GM23338 (cell line): ENCODE measurements at regions not wholly inside any gene's neighbourhood (a gene's known extent, or its start where the extent isn't known, plus 50 kb on each side); places are given as distances from the start of the nearest gene placed in this dataset.

Experiments
- ATAC-seq: fragments of 200-7000 bp; cut with Tn5 transposase; 3 replicates; pipeline ENCODE4 v1.9.1; 2020
- DNase-seq: peaks from one replicate; pipeline ENCODE4 v3.0.0-alpha.2; 2015; ENCODE audit warnings: low spot score
- H2AFZ ChIP-seq: fragments of 200-600 bp; sonication (generic); 2 replicates; pipeline ENCODE4 v1.8.0; 2016; ENCODE audit warnings: antibody characterized with exemption, mild to moderate bottlenecking, moderate library complexity
- H3F3A ChIP-seq: fragments of 200-600 bp; sonication (generic); replicated peaks from 2 replicates; pipeline ENCODE4 v1.8.0; 2017; ENCODE audit warnings: antibody characterized with exemption, mixed run types, low read depth
- H3K27ac ChIP-seq: fragments of 200-600 bp; sonication (generic); 2 replicates; pipeline ENCODE4 v1.6.1; 2016; ENCODE audit warnings: low read depth
- H3K27me3 ChIP-seq: fragments of 200-600 bp; sonication (generic); 2 replicates; pipeline ENCODE4 v1.8.0; 2016; ENCODE audit warnings: mild to moderate bottlenecking, mixed run types, moderate library complexity; ENCODE audit not compliant: insufficient read depth
- H3K36me3 ChIP-seq: fragments of 200-600 bp; sonication (generic); 2 replicates; pipeline ENCODE4 v1.8.0; 2016; ENCODE audit warnings: mild to moderate bottlenecking; ENCODE audit not compliant: insufficient read depth
- H3K4me1 ChIP-seq: fragments of 200-600 bp; sonication (generic); 2 replicates; pipeline ENCODE4 v1.8.0; 2016; ENCODE audit warnings: mild to moderate bottlenecking, moderate library complexity; ENCODE audit not compliant: insufficient read depth
- H3K4me2 ChIP-seq: fragments of 200-600 bp; sonication (generic); 2 replicates; pipeline ENCODE4 v1.7.1; 2017; ENCODE audit warnings: mixed run types
- H3K4me3 ChIP-seq: fragments of 200-600 bp; sonication (generic); 2 replicates; pipeline ENCODE4 v1.6.1; 2016; ENCODE audit warnings: mixed run types
- H3K79me2 ChIP-seq: fragments of 200-600 bp; sonication (generic); replicated peaks from 2 replicates; pipeline ENCODE4 v1.8.0; 2017; ENCODE audit warnings: mild to moderate bottlenecking; ENCODE audit not compliant: insufficient read depth
- H3K9me2 ChIP-seq: fragments of 200-600 bp; sonication (generic); 2 replicates; pipeline ENCODE4 v1.8.0; 2017; ENCODE audit not compliant: insufficient read depth
- H4K20me1 ChIP-seq: fragments of 200-600 bp; sonication (generic); replicated peaks from 2 replicates; pipeline ENCODE4 v1.8.0; 2017; ENCODE audit warnings: mild to moderate bottlenecking; ENCODE audit not compliant: insufficient read depth
- H3K27ac Mint-ChIP-seq: 2 replicates; pipeline ENCODE4 v1.8.0; 2020; ENCODE audit warnings: inconsistent platforms, mild to moderate bottlenecking, moderate library complexity, mixed read lengths
- H3K27me3 Mint-ChIP-seq: 3 replicates; pipeline ENCODE4 v1.8.0; 2022; ENCODE audit warnings: low read depth, mild to moderate bottlenecking, moderate library complexity, mixed read lengths, inconsistent platforms; ENCODE audit not compliant: insufficient read depth, poor library complexity
- H3K36me3 Mint-ChIP-seq: 3 replicates; pipeline ENCODE4 v1.8.0; 2021; ENCODE audit warnings: low read depth, mild to moderate bottlenecking, inconsistent platforms, moderate library complexity, mixed read lengths
- H3K4me1 Mint-ChIP-seq: 3 replicates; pipeline ENCODE4 v1.8.0; 2020; ENCODE audit warnings: mild to moderate bottlenecking, inconsistent platforms, mixed read lengths
- H3K4me3 Mint-ChIP-seq: 3 replicates; pipeline ENCODE4 v1.8.0; 2021; ENCODE audit warnings: moderate library complexity, mild to moderate bottlenecking, inconsistent platforms, mixed read lengths
- H3K9me3 Mint-ChIP-seq: 3 replicates; pipeline ENCODE4 v1.8.0; 2020; ENCODE audit warnings: moderate library complexity, mild to moderate bottlenecking, inconsistent platforms, mixed read lengths
- CREB1 ChIP-seq: fragments of 250-450 bp; sonication (Bioruptor Pico); IDR thresholded peaks from 2 replicates; pipeline ENCODE4 v1.5.0; 2020; ENCODE audit warnings: low read depth, mild to moderate bottlenecking, moderate library complexity
- EZH2 ChIP-seq: fragments of 200-600 bp; sonication (generic); IDR thresholded peaks from one replicate; pipeline ENCODE4 v1.8.0; 2017; ENCODE audit warnings: antibody characterized with exemption, mild to moderate bottlenecking, low read depth; ENCODE audit not compliant: unreplicated experiment
- EZH2phosphoT487 ChIP-seq: fragments of 200-600 bp; sonication (generic); IDR thresholded peaks from one replicate; pipeline ENCODE4 v1.8.1; 2018; ENCODE audit warnings: antibody characterized with exemption; ENCODE audit not compliant: unreplicated experiment
- JUNB ChIP-seq: IDR thresholded peaks from one replicate; pipeline ENCODE4 v1.6.1; 2016; ENCODE audit warnings: antibody characterized with exemption; ENCODE audit not compliant: unreplicated experiment
- NANOG ChIP-seq: IDR thresholded peaks from 2 replicates; pipeline ENCODE4 v1.6.1; 2016; ENCODE audit warnings: antibody characterized with exemption, borderline replicate concordance
- POLR2AphosphoS5 ChIP-seq: IDR thresholded peaks from 2 replicates; pipeline ENCODE4 v1.6.1; 2016; ENCODE audit warnings: antibody characterized with exemption, low read depth
- STAT1 ChIP-seq: IDR thresholded peaks from one replicate; pipeline ENCODE4 v1.6.1; 2016; ENCODE audit warnings: antibody characterized with exemption; ENCODE audit not compliant: unreplicated experiment
- ZNF114 ChIP-seq: fragments of 250-450 bp; sonication (Bioruptor Pico); IDR thresholded peaks from 2 replicates; pipeline ENCODE4 v1.5.0; 2020; ENCODE audit warnings: mild to moderate bottlenecking, moderate library complexity
- ZNF331 ChIP-seq: fragments of 250-450 bp; sonication (Bioruptor Pico); IDR thresholded peaks from 2 replicates; pipeline ENCODE4 v1.5.0; 2020; ENCODE audit warnings: low read depth, mild to moderate bottlenecking, moderate library complexity
- TF ChIP-seq, protein P1 (sequence below), 2 experiments: fragments of 200-600 bp in 1 of 2; sonication (generic) in 1 of 2; conservative IDR thresholded peaks; 2 replicates each; pipeline versions ENCODE4 v1.5.1 to v1.6.1; 2016 to 2017; ENCODE audit warnings: antibody characterized with exemption in 2 of 2, low read depth in 2 of 2, mild to moderate bottlenecking in 2 of 2, moderate library complexity in 1 of 2
- TF ChIP-seq, protein P2 (sequence below): IDR thresholded peaks from one replicate; pipeline ENCODE4 v1.6.1; 2018; ENCODE audit warnings: antibody characterized with exemption; ENCODE audit not compliant: unreplicated experiment
- TF ChIP-seq, protein P3 (sequence below): fragments of 250-450 bp; sonication (Bioruptor Pico); IDR thresholded peaks from 2 replicates; pipeline ENCODE4 v1.5.0; 2020; ENCODE audit warnings: mild to moderate bottlenecking, moderate library complexity
- TF ChIP-seq, protein P4 (sequence below): IDR thresholded peaks from 2 replicates; pipeline ENCODE4 v1.6.1; 2016; ENCODE audit warnings: antibody characterized with exemption

DNA sequence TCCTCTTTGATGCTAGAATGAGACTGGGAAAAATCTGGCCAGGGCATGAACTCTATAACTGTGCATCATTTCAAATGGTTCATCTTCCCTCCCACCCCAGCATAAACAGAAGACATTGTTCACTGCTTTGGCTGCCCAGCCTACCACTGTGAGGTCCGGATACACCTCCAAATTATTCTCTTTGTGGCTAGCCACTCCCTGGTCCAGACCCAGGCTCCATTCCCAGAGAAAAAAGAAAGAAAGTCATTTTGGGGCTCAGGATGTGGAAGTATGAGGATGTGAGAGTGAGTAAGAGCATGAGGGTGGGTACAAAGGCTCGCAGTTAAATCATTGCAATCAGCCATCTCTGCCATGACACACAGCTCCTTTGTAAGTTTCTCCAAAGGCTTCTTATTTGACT, 559.2 kb downstream of the PSAT1 start:
- H3K27me3 Mint-ChIP-seq, result peaks cover 4% of the 10 kb centered on the region
- ATAC-seq (no peak), DNase-seq (no peak)
- Histone ChIP-seq H3K36me3 (no peaks in the 10 kb centered on the region), H3K4me3 (no peak overlapping the region), H3K9me2 (peaks cover 6% of the 10 kb centered on the region; the same call in 1 of the 2 replicates), H3F3A (no peaks in the 10 kb centered on the region), H3K4me2 (no peak overlapping the region), H3K27me3 (no peaks in the 10 kb centered on the region), H2AFZ (no peak overlapping the region), H3K27ac (no peak overlapping the region), H3K4me1 (no peaks in the 10 kb centered on the region), H3K79me2 (no peaks in the 10 kb centered on the region), H4K20me1 (no peaks in the 10 kb centered on the region)
- 0 out of 3 replicates have a peak, but pooled peaks cover 2% of the 10 kb centered on the region for H3K4me1 Mint-ChIP-seq
- H3K4me3 Mint-ChIP-seq, result no peak overlapping the region
- no peaks in the 10 kb centered on the region for H3K9me3 Mint-ChIP-seq
- TF ChIP-seq JUNB (no peak), NANOG (no peak), CREB1 (CRISPR knock-in tag) (no peak), ZNF331 (CRISPR knock-in tag) (no peak), EZH2 (no peak), STAT1 (no peak), EZH2phosphoT487 (no peak), POLR2AphosphoS5 (no peak), ZNF114 (CRISPR knock-in tag) (no peak)
- TF ChIP-seq, protein P1, sequence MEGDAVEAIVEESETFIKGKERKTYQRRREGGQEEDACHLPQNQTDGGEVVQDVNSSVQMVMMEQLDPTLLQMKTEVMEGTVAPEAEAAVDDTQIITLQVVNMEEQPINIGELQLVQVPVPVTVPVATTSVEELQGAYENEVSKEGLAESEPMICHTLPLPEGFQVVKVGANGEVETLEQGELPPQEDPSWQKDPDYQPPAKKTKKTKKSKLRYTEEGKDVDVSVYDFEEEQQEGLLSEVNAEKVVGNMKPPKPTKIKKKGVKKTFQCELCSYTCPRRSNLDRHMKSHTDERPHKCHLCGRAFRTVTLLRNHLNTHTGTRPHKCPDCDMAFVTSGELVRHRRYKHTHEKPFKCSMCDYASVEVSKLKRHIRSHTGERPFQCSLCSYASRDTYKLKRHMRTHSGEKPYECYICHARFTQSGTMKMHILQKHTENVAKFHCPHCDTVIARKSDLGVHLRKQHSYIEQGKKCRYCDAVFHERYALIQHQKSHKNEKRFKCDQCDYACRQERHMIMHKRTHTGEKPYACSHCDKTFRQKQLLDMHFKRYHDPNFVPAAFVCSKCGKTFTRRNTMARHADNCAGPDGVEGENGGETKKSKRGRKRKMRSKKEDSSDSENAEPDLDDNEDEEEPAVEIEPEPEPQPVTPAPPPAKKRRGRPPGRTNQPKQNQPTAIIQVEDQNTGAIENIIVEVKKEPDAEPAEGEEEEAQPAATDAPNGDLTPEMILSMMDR (conservative IDR thresholded peaks at IDR 0.05; ENCODE audit: low read depth in 2 of 2), result no peak
- TF ChIP-seq, protein P2, sequence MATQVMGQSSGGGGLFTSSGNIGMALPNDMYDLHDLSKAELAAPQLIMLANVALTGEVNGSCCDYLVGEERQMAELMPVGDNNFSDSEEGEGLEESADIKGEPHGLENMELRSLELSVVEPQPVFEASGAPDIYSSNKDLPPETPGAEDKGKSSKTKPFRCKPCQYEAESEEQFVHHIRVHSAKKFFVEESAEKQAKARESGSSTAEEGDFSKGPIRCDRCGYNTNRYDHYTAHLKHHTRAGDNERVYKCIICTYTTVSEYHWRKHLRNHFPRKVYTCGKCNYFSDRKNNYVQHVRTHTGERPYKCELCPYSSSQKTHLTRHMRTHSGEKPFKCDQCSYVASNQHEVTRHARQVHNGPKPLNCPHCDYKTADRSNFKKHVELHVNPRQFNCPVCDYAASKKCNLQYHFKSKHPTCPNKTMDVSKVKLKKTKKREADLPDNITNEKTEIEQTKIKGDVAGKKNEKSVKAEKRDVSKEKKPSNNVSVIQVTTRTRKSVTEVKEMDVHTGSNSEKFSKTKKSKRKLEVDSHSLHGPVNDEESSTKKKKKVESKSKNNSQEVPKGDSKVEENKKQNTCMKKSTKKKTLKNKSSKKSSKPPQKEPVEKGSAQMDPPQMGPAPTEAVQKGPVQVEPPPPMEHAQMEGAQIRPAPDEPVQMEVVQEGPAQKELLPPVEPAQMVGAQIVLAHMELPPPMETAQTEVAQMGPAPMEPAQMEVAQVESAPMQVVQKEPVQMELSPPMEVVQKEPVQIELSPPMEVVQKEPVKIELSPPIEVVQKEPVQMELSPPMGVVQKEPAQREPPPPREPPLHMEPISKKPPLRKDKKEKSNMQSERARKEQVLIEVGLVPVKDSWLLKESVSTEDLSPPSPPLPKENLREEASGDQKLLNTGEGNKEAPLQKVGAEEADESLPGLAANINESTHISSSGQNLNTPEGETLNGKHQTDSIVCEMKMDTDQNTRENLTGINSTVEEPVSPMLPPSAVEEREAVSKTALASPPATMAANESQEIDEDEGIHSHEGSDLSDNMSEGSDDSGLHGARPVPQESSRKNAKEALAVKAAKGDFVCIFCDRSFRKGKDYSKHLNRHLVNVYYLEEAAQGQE, result no peak
- TF ChIP-seq, protein P3, sequence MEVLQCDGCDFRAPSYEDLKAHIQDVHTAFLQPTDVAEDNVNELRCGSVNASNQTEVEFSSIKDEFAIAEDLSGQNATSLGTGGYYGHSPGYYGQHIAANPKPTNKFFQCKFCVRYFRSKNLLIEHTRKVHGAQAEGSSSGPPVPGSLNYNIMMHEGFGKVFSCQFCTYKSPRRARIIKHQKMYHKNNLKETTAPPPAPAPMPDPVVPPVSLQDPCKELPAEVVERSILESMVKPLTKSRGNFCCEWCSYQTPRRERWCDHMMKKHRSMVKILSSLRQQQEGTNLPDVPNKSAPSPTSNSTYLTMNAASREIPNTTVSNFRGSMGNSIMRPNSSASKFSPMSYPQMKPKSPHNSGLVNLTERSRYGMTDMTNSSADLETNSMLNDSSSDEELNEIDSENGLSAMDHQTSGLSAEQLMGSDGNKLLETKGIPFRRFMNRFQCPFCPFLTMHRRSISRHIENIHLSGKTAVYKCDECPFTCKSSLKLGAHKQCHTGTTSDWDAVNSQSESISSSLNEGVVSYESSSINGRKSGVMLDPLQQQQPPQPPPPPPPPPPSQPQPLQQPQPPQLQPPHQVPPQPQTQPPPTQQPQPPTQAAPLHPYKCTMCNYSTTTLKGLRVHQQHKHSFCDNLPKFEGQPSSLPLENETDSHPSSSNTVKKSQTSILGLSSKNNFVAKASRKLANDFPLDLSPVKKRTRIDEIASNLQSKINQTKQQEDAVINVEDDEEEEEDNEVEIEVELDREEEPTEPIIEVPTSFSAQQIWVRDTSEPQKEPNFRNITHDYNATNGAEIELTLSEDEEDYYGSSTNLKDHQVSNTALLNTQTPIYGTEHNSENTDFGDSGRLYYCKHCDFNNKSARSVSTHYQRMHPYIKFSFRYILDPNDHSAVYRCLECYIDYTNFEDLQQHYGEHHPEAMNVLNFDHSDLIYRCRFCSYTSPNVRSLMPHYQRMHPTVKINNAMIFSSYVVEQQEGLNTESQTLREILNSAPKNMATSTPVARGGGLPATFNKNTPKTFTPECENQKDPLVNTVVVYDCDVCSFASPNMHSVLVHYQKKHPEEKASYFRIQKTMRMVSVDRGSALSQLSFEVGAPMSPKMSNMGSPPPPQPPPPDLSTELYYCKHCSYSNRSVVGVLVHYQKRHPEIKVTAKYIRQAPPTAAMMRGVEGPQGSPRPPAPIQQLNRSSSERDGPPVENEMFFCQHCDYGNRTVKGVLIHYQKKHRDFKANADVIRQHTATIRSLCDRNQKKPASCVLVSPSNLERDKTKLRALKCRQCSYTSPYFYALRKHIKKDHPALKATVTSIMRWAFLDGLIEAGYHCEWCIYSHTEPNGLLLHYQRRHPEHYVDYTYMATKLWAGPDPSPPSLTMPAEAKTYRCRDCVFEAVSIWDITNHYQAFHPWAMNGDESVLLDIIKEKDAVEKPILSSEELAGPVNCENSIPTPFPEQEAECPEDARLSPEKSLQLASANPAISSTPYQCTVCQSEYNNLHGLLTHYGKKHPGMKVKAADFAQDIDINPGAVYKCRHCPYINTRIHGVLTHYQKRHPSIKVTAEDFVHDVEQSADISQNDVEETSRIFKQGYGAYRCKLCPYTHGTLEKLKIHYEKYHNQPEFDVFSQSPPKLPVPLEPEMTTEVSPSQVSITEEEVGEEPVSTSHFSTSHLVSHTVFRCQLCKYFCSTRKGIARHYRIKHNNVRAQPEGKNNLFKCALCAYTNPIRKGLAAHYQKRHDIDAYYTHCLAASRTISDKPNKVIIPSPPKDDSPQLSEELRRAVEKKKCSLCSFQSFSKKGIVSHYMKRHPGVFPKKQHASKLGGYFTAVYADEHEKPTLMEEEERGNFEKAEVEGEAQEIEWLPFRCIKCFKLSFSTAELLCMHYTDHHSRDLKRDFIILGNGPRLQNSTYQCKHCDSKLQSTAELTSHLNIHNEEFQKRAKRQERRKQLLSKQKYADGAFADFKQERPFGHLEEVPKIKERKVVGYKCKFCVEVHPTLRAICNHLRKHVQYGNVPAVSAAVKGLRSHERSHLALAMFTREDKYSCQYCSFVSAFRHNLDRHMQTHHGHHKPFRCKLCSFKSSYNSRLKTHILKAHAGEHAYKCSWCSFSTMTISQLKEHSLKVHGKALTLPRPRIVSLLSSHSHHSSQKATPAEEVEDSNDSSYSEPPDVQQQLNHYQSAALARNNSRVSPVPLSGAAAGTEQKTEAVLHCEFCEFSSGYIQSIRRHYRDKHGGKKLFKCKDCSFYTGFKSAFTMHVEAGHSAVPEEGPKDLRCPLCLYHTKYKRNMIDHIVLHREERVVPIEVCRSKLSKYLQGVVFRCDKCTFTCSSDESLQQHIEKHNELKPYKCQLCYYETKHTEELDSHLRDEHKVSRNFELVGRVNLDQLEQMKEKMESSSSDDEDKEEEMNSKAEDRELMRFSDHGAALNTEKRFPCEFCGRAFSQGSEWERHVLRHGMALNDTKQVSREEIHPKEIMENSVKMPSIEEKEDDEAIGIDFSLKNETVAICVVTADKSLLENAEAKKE (CRISPR knock-in tag), result no peak
- TF ChIP-seq, protein P4, sequence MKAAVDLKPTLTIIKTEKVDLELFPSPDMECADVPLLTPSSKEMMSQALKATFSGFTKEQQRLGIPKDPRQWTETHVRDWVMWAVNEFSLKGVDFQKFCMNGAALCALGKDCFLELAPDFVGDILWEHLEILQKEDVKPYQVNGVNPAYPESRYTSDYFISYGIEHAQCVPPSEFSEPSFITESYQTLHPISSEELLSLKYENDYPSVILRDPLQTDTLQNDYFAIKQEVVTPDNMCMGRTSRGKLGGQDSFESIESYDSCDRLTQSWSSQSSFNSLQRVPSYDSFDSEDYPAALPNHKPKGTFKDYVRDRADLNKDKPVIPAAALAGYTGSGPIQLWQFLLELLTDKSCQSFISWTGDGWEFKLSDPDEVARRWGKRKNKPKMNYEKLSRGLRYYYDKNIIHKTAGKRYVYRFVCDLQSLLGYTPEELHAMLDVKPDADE, result no peak
- H3K27ac Mint-ChIP-seq, result no peak overlapping the region
- H3K36me3 Mint-ChIP-seq, result no peaks in the 10 kb centered on the region
